A549 (cell line): ENCODE measurements at regions not wholly inside any gene's neighbourhood (a gene's known extent, or its start where the extent isn't known, plus 50 kb on each side); places are given as distances from the start of the nearest gene placed in this dataset.

Source experiments
- GATA3 ChIP-seq: IDR thresholded peaks from 2 replicates; pipeline ENCODE4 v1.6.1; 2012; ENCODE audit warnings: borderline replicate concordance
- MAFK ChIP-seq: fragments of 450-650 bp; IDR thresholded peaks from 2 replicates; pipeline ENCODE4 v1.6.1; 2014; ENCODE audit not compliant: partially characterized antibody
- PHF8 ChIP-seq: fragments of 200-600 bp; sonication (generic); IDR thresholded peaks from 2 replicates; pipeline ENCODE4 v1.6.1; 2016; ENCODE audit warnings: low read depth, mild to moderate bottlenecking, antibody characterized with exemption, moderate library complexity, borderline replicate concordance
- RAD21 ChIP-seq, 2 experiments: fragments of >200 bp in 1 of 2; sonication (Bioruptor Twin) in 1 of 2; formaldehyde crosslinking in 1 of 2; IDR thresholded peaks in 1 of 2; conservative IDR thresholded peaks in 1 of 2; 2 replicates in 1 of 2; 3 replicates in 1 of 2; pipeline ENCODE4 v1.6.1; 2012 to 2018; ENCODE audit warnings: inconsistent platforms in 1 of 2
- RARB ChIP-seq: fragments of 250-450 bp; sonication (Bioruptor Pico); IDR thresholded peaks from 2 replicates; pipeline ENCODE4 v1.8.0; 2021; ENCODE audit warnings: mild to moderate bottlenecking, moderate library complexity
- SMC3 ChIP-seq: fragments of >200 bp; sonication (Bioruptor Twin); formaldehyde crosslinking; IDR thresholded peaks from 3 replicates; pipeline ENCODE4 v1.6.1; 2018; ENCODE audit warnings: inconsistent platforms
- SREBF2 ChIP-seq: fragments of 450-650 bp; IDR thresholded peaks from 2 replicates; pipeline ENCODE4 v1.6.1; 2014; ENCODE audit warnings: mild to moderate bottlenecking, moderate library complexity
- ZC3H11A ChIP-seq: fragments of 450-650 bp; IDR thresholded peaks from 2 replicates; pipeline ENCODE4 v1.6.1; 2014; ENCODE audit warnings: antibody characterized with exemption, mild to moderate bottlenecking
- TF ChIP-seq, protein P1 (sequence below): fragments of >200 bp; sonication (Bioruptor Twin); formaldehyde crosslinking; IDR thresholded peaks from 3 replicates; pipeline ENCODE4 v1.5.1; 2016
- TF ChIP-seq, protein P2 (sequence below): fragments of >200 bp; sonication (Bioruptor Twin); formaldehyde crosslinking; IDR thresholded peaks from 3 replicates; pipeline ENCODE4 v1.6.1; 2016
- TF ChIP-seq, protein P3 (sequence below): IDR thresholded peaks from 2 replicates; pipeline ENCODE4 v1.6.1; 2012
- TF ChIP-seq, protein P4 (sequence below): fragments of 450-650 bp; IDR thresholded peaks from 2 replicates; pipeline ENCODE4 v1.6.1; 2014; ENCODE audit warnings: antibody characterized with exemption
- TF ChIP-seq, protein P5 (sequence below): fragments of 250-450 bp; sonication (Bioruptor Pico); IDR thresholded peaks from 2 replicates; pipeline ENCODE4 v1.5.0; 2021; ENCODE audit warnings: mild to moderate bottlenecking, moderate library complexity, borderline replicate concordance

DNA sequence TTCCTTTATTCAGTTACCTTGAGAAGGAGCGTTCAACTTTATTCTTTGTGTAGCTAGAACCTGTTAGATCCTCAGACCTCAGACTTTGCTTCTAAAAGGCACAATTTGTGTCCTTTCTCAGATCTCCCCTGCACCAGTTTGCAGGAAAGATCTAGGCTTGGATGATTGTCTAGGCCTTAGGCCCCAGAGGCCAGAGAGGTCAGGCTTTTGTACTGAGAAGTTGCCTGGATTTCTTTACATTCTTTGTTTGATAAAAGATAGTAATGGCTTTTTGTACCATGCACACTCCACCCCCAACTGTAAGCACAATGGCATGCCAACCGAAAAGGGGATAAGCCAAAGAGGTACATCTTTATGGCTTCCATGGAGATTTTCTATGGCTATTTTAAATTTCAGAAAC, 719.6 kb upstream of the NR2F2 start:
- no peak for TF ChIP-seq RAD21 (conservative IDR thresholded peaks at IDR 0.05 in 1 of 2, IDR thresholded peaks at IDR 0.05 in 1 of 2)
- TF ChIP-seq, protein P1, sequence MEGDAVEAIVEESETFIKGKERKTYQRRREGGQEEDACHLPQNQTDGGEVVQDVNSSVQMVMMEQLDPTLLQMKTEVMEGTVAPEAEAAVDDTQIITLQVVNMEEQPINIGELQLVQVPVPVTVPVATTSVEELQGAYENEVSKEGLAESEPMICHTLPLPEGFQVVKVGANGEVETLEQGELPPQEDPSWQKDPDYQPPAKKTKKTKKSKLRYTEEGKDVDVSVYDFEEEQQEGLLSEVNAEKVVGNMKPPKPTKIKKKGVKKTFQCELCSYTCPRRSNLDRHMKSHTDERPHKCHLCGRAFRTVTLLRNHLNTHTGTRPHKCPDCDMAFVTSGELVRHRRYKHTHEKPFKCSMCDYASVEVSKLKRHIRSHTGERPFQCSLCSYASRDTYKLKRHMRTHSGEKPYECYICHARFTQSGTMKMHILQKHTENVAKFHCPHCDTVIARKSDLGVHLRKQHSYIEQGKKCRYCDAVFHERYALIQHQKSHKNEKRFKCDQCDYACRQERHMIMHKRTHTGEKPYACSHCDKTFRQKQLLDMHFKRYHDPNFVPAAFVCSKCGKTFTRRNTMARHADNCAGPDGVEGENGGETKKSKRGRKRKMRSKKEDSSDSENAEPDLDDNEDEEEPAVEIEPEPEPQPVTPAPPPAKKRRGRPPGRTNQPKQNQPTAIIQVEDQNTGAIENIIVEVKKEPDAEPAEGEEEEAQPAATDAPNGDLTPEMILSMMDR, result no peak
- no peak for TF ChIP-seq MAFK
- TF ChIP-seq, protein P2, sequence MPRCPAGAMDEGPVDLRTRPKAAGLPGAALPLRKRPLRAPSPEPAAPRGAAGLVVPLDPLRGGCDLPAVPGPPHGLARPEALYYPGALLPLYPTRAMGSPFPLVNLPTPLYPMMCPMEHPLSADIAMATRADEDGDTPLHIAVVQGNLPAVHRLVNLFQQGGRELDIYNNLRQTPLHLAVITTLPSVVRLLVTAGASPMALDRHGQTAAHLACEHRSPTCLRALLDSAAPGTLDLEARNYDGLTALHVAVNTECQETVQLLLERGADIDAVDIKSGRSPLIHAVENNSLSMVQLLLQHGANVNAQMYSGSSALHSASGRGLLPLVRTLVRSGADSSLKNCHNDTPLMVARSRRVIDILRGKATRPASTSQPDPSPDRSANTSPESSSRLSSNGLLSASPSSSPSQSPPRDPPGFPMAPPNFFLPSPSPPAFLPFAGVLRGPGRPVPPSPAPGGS, result no peak
- TF ChIP-seq GATA3, result no peak
- TF ChIP-seq, protein P3, sequence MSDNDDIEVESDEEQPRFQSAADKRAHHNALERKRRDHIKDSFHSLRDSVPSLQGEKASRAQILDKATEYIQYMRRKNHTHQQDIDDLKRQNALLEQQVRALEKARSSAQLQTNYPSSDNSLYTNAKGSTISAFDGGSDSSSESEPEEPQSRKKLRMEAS, result no peak
- TF ChIP-seq ZC3H11A, result no peak
- TF ChIP-seq, protein P4, sequence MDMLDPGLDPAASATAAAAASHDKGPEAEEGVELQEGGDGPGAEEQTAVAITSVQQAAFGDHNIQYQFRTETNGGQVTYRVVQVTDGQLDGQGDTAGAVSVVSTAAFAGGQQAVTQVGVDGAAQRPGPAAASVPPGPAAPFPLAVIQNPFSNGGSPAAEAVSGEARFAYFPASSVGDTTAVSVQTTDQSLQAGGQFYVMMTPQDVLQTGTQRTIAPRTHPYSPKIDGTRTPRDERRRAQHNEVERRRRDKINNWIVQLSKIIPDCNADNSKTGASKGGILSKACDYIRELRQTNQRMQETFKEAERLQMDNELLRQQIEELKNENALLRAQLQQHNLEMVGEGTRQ, result no peak
- no peak for TF ChIP-seq SMC3
- TF ChIP-seq SREBF2, result no peak
- TF ChIP-seq, protein P5, sequence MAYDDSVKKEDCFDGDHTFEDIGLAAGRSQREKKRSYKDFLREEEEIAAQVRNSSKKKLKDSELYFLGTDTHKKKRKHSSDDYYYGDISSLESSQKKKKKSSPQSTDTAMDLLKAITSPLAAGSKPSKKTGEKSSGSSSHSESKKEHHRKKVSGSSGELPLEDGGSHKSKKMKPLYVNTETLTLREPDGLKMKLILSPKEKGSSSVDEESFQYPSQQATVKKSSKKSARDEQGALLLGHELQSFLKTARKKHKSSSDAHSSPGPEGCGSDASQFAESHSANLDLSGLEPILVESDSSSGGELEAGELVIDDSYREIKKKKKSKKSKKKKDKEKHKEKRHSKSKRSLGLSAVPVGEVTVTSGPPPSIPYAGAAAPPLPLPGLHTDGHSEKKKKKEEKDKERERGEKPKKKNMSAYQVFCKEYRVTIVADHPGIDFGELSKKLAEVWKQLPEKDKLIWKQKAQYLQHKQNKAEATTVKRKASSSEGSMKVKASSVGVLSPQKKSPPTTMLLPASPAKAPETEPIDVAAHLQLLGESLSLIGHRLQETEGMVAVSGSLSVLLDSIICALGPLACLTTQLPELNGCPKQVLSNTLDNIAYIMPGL (CRISPR knock-in tag), result no peak
- no peak for TF ChIP-seq RARB (CRISPR knock-in tag)
- TF ChIP-seq PHF8, result no peak
